ENCODE measurements at regions not wholly inside any gene's neighbourhood (a gene's known extent, or its start where the extent isn't known, plus 50 kb on each side); places are given as distances from the start of the nearest gene placed in this dataset.

GRCh38 chr6:6769466-6769865 is 180.9 kb downstream of the LY86 start:
- H3K56ac ChIP-seq (ENCODE audit: insufficient read length, low read depth, low read length), result no peak overlapping the region
- Mint-ChIP-seq H3K9me3 (no peaks in the 10 kb centered on the region; a peak in 1 of 5 replicates), H3K36me3 (ENCODE audit: insufficient read depth in 1 of 3, low read depth in 3 of 3) (no peaks in the 10 kb centered on the region), H3K4me1 (peaks cover 12 to 13% of the 10 kb centered on the region in 2 experiments), H3K4me3 (no peak overlapping the region), H3K27ac (no peak overlapping the region), H3K27me3 (ENCODE audit: low read depth) (no peaks in the 10 kb centered on the region; the same call in 1 of the 2 replicates)
- H3K79me1 ChIP-seq (ENCODE audit: insufficient read depth, low read depth, low read length, poor library complexity, severe bottlenecking), result no peaks in the 10 kb centered on the region
- H3T11ph ChIP-seq (ENCODE audit: low read length), result no peak overlapping the region
- H3K14ac ChIP-seq (ENCODE audit: insufficient read depth, low read length), result no peak overlapping the region
- no peak overlapping the region for H2AFZ ChIP-seq (ENCODE audit: low read length)
- no peak for DNase-seq
- no peak overlapping the region for H3K27ac ChIP-seq (ENCODE audit: insufficient read length, low read depth, low read length)
- TF ChIP-seq, protein P1, sequence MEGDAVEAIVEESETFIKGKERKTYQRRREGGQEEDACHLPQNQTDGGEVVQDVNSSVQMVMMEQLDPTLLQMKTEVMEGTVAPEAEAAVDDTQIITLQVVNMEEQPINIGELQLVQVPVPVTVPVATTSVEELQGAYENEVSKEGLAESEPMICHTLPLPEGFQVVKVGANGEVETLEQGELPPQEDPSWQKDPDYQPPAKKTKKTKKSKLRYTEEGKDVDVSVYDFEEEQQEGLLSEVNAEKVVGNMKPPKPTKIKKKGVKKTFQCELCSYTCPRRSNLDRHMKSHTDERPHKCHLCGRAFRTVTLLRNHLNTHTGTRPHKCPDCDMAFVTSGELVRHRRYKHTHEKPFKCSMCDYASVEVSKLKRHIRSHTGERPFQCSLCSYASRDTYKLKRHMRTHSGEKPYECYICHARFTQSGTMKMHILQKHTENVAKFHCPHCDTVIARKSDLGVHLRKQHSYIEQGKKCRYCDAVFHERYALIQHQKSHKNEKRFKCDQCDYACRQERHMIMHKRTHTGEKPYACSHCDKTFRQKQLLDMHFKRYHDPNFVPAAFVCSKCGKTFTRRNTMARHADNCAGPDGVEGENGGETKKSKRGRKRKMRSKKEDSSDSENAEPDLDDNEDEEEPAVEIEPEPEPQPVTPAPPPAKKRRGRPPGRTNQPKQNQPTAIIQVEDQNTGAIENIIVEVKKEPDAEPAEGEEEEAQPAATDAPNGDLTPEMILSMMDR (conservative IDR thresholded peaks at IDR 0.05), result no peak
- H2BK120ac ChIP-seq (ENCODE audit: low read depth, low read length, poor library complexity, severe bottlenecking), result no peak overlapping the region
- H4K5ac ChIP-seq (ENCODE audit: insufficient read length, low read depth, low read length), result no peak overlapping the region
- no peaks in the 10 kb centered on the region for H3K4me1 ChIP-seq (ENCODE audit: insufficient read depth, low read length)
- H3K23me2 ChIP-seq (ENCODE audit: insufficient read length, low read depth, low read length, poor library complexity, severe bottlenecking), result no peaks in the 10 kb centered on the region
- whole genome bisulfite sequencing (ENCODE audit: extremely low coverage, insufficient read length, low lambda C conversion rate), result no CpG with 5 or more reads among the region's 1 CpG
- no peak overlapping the region for H3K4ac ChIP-seq (ENCODE audit: low read depth, low read length)
- no peaks in the 10 kb centered on the region for H3K9me3 ChIP-seq (ENCODE audit: control insufficient read depth, low read depth, low read length)
- no peak overlapping the region for H2BK12ac ChIP-seq (ENCODE audit: insufficient read length, low read depth, low read length)
- H3K23ac ChIP-seq (ENCODE audit: insufficient read length, low read depth, low read length), result no peak overlapping the region
- H4K8ac ChIP-seq (replicated peaks; ENCODE audit: insufficient read length, low read depth, low read length), result no peak overlapping the region
- H3K79me2 ChIP-seq (ENCODE audit: insufficient read depth, low read length), result no peaks in the 10 kb centered on the region
- H4K91ac ChIP-seq (ENCODE audit: insufficient read length, low read depth, low read length), result no peak overlapping the region
- no peak overlapping the region for H2BK15ac ChIP-seq (ENCODE audit: low read depth, low read length)
- H4K20me1 ChIP-seq (ENCODE audit: control insufficient read depth, insufficient read depth, insufficient read length), result no peaks in the 10 kb centered on the region
- H2BK20ac ChIP-seq (ENCODE audit: low read depth, low read length, poor library complexity, severe bottlenecking), result no peak overlapping the region
- no peak overlapping the region for H2BK5ac ChIP-seq (ENCODE audit: insufficient read length, low read length)
- H3K4me2 ChIP-seq (ENCODE audit: insufficient read depth, insufficient read length, low read length), result no peak overlapping the region
- H3K9ac ChIP-seq (ENCODE audit: extremely low read depth, insufficient read length, low read length), result no peak overlapping the region
- no peaks in the 10 kb centered on the region for H3K27me3 ChIP-seq (ENCODE audit: insufficient read depth, low read length)
- H2AK5ac ChIP-seq (ENCODE audit: insufficient read length, low read length), result no peak overlapping the region
- no peak overlapping the region for H3K18ac ChIP-seq (ENCODE audit: insufficient read length, low read depth, low read length)
